ENCODE measurements at regions not wholly inside any gene's neighbourhood (a gene's known extent, or its start where the extent isn't known, plus 50 kb on each side); places are given as distances from the start of the nearest gene placed in this dataset.
"Not testable (repeated sequence)": the region's sequence is repeated elsewhere in the genome, so short reads cannot be mapped to it uniquely, and the experiment has no call there.

- no peak for DNase-seq (ENCODE audit: low read depth)
- POLR2A ChIA-PET: no interaction called here
- CTCF ChIA-PET: no interaction called here
- Histone ChIP-seq H3K4me3 (ENCODE audit: low read depth, low read length) (no peak overlapping the region), H3K27me3 (ENCODE audit: control insufficient read depth, insufficient read depth, low read length) (no peaks in the 10 kb centered on the region), H3K36me3 (ENCODE audit: control insufficient read depth, insufficient read depth, low read length) (no peaks in the 10 kb centered on the region)
- TF ChIP-seq CTCF (IDR thresholded peaks at IDR 0.05; ENCODE audit: insufficient read depth, low read depth, low read length): no peak
These were observed 126.7 kb upstream of the MAGEE2 start for GRCh38 chrX:75911716-75912115.

GRCh38 chrX:75957107-75957610, 172.1 kb upstream of the MAGEE2 start:
- Histone ChIP-seq H3K27me3 (ENCODE audit: control insufficient read depth, insufficient read depth, low read length) (no peaks in the 10 kb centered on the region), H3K36me3 (ENCODE audit: control insufficient read depth, insufficient read depth, low read length) (no peaks in the 10 kb centered on the region), H3K4me3 (ENCODE audit: low read depth, low read length) (no peak overlapping the region)
- CTCF ChIA-PET: no interaction called here
- TF ChIP-seq CTCF (IDR thresholded peaks at IDR 0.05; ENCODE audit: insufficient read depth, low read depth, low read length): no peak
- POLR2A ChIA-PET: no interaction called here
- DNase-seq (ENCODE audit: low read depth): no peak

GRCh38 chrX:75961321-75961720, 176.3 kb upstream of the MAGEE2 start:
- H3K36me3 ChIP-seq (ENCODE audit: control insufficient read depth, insufficient read depth, low read length); H3K27me3 ChIP-seq (ENCODE audit: control insufficient read depth, insufficient read depth, low read length); DNase-seq (ENCODE audit: low read depth); POLR2A ChIA-PET; H3K4me3 ChIP-seq (ENCODE audit: low read depth, low read length): not testable (repeated sequence)
- CTCF ChIA-PET: interaction anchor here (1.2 kb wide), 1 partner anchor 12 kb away, joined by 3 read pairs; no protein-coding TSS in a partner anchor

- ChIA-PET CTCF (no interaction called here), POLR2A (no interaction called here)
- no peaks in the 10 kb centered on the region for H3K36me3 ChIP-seq (ENCODE audit: control insufficient read depth, insufficient read depth, low read length)
- no peak overlapping the region for H3K4me3 ChIP-seq (ENCODE audit: low read depth, low read length)
- no peak for DNase-seq (ENCODE audit: low read depth)
- TF ChIP-seq CTCF (IDR thresholded peaks at IDR 0.05; ENCODE audit: insufficient read depth, low read depth, low read length): no peak
- no peaks in the 10 kb centered on the region for H3K27me3 ChIP-seq (ENCODE audit: control insufficient read depth, insufficient read depth, low read length)
These were observed 178.7 kb upstream of the MAGEE2 start for GRCh38 chrX:75963774-75964173.

GRCh38 chrX:75968293-75968692, 183.2 kb upstream of the MAGEE2 start:
- DNase-seq (ENCODE audit: low read depth): no peak
- CTCF ChIA-PET: no interaction called here
- Histone ChIP-seq H3K27me3 (ENCODE audit: control insufficient read depth, insufficient read depth, low read length) (no peaks in the 10 kb centered on the region), H3K4me3 (ENCODE audit: low read depth, low read length) (no peak overlapping the region), H3K36me3 (ENCODE audit: control insufficient read depth, insufficient read depth, low read length) (no peaks in the 10 kb centered on the region)
- TF ChIP-seq CTCF (IDR thresholded peaks at IDR 0.05; ENCODE audit: insufficient read depth, low read depth, low read length): no peak
- POLR2A ChIA-PET: no interaction called here

GRCh38 chrX:75986976-75987375, 185.9 kb upstream of the PBDC1 start:
- no peak for TF ChIP-seq CTCF (IDR thresholded peaks at IDR 0.05; ENCODE audit: insufficient read depth, low read depth, low read length)
- ChIA-PET POLR2A (no interaction called here), CTCF (no interaction called here)
- Histone ChIP-seq H3K27me3 (ENCODE audit: control insufficient read depth, insufficient read depth, low read length) (no peaks in the 10 kb centered on the region), H3K4me3 (ENCODE audit: low read depth, low read length) (no peak overlapping the region), H3K36me3 (ENCODE audit: control insufficient read depth, insufficient read depth, low read length) (no peaks in the 10 kb centered on the region)
- no peak for DNase-seq (ENCODE audit: low read depth)
